ENCODE measurements at regions not wholly inside any gene's neighbourhood (a gene's known extent, or its start where the extent isn't known, plus 50 kb on each side); places are given as distances from the start of the nearest gene placed in this dataset.
"Not testable (repeated sequence)": the region's sequence is repeated elsewhere in the genome, so short reads cannot be mapped to it uniquely, and the experiment has no call there.

GRCh38 chrX:10676235-10676957 lies 56.0 kb upstream of the MID1 start:
- DNase-seq (ENCODE audit: low spot score): no peak

- DNase-seq (ENCODE audit: low spot score): no peak
Observed at GRCh38 chrX:10677490-10677889, 57.1 kb upstream of the MID1 start.

DNA sequence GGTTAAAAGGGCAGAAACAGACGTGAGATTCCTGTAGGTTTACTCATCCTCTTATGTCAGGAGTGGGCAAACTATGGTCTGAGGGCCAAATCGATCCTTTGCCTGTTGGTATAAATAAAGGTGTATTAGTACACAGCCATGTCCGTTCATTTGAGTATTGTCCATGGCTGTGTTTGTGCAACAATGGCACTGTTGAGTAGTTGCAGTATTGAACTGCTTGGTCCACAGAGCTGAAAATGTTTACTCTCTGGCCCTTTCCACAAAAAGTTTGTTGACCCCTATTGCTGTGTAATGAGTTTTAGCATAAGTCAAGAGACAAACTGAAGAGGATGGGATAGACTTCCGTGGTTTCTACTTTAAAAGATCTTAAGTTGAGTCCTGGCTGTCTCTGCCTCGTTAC lies 59.0 kb upstream of the MID1 start:
- no peak for DNase-seq (ENCODE audit: low spot score)

GRCh38 chrX:10681167-10681566 lies 60.8 kb upstream of the MID1 start:
- no peak for DNase-seq (ENCODE audit: low spot score)

DNA sequence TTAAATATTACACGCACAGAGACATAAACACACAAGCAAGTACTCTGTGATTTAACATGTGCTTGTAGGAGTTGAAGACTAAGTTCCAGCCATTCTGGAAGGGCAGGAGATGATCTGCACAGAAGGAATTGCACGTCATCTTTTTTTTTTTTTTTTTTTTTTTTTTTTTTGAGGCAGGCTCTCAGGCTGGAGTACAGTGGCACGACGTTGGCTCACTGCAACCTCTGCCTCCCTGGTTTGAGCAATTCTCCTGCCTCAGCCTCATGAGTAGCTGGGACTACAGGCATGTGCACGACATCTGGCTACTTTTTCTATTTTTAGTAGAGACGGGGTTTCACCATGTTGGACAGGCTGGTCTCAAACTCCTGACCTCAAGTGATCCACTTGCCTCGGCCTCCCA lies 63.2 kb upstream of the MID1 start:
- DNase-seq (ENCODE audit: low spot score): not testable (repeated sequence)

- DNase-seq (ENCODE audit: low spot score): no peak
Observed at GRCh38 chrX:10685923-10686595, 65.7 kb upstream of the MID1 start.

GRCh38 chrX:10691751-10692150 lies 71.4 kb upstream of the MID1 start:
- not testable (repeated sequence) for DNase-seq (ENCODE audit: low spot score)

DNA sequence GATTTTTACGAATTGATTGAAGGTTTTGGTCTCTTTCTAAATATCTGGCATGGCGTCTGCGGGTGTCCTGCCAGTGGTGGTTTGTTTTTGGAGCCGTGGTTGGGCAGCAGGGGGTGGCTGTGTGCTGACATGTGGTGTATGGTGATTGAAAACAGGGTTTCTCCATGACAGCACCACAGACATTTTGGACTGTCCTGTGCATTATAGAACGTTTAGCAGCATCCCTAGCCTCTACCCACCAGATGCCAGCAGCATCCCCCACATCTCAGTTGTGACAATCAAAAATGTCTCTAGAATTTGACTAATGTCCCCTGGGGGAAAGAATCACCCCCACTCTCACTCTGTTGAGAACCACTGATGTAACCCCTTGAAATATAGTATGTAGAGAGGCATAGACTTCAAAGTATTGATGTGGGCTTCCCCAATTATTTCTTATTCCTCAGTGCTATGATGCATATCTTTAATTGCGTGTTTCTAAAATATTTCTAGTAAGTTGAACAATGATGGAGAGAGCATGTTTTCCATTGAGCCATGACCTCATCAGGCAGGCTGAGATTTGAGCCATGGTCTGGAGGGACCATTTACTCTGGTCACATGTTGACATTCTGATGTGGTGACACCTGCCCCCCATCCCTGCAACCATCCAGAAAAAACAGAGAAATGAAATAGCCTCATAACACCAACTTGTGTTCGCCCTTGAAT lies 77.4 kb upstream of the MID1 start:
- no peak for DNase-seq (ENCODE audit: low spot score)

GRCh38 chrX:10698318-10698640 lies 77.9 kb upstream of the MID1 start:
- DNase-seq (ENCODE audit: low spot score): no peak

DNA sequence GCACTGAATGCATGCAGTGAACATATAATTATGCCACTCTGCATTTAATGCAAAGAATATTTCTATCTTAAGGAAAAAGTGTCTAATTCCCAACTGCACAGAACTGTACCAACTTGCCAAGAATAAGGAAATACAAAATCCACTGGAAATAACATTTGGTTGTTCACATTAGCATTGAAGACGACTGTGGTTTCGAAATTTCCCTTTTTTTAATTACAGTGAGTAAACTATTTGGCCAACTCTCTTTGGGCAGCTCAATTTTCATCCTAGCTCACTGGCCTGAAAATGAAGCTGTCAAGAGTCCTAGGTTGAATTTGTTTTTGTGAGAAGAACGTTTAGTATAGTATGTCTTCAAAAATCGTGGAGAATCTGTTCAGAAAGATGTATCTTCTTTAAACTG lies 81.6 kb upstream of the MID1 start:
- DNase-seq (ENCODE audit: low spot score): no peak

- not testable (repeated sequence) for DNase-seq (ENCODE audit: low spot score)
Observed at GRCh38 chrX:10706342-10706741, 86.0 kb upstream of the MID1 start.

DNA sequence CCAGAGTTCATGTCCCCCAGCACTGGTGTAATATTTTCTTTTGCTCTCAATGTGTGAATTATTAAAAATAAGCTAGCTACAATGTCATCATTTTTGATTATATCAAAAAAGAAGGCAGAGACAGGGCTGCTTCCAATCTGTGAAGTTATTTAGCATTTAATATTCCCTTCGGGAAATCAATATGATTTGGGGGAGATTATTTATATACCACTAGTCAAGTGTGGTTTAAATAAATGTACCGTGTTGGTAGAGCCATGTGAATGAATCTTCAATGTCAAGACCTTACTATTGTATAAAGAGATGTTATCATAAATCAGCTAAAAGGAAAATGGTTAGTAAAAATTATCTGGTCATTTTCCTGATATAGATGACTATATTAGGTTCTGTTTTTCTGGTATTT lies 87.4 kb upstream of the MID1 start:
- no peak for DNase-seq (ENCODE audit: low spot score)

- no peak for DNase-seq (ENCODE audit: low spot score)
Observed at GRCh38 chrX:10709276-10709675, 88.9 kb upstream of the MID1 start.

- no peak for DNase-seq (ENCODE audit: low spot score)
Observed at GRCh38 chrX:10714531-10714930, 94.1 kb upstream of the MID1 start.

- peak; percentile 48 for DNase-seq (ENCODE audit: low spot score)
Observed at GRCh38 chrX:10722851-10723250, 102.5 kb upstream of the MID1 start.

- peak; percentile 12 for DNase-seq (ENCODE audit: low spot score)
Observed at GRCh38 chrX:10725071-10725470, 104.7 kb upstream of the MID1 start.

DNA sequence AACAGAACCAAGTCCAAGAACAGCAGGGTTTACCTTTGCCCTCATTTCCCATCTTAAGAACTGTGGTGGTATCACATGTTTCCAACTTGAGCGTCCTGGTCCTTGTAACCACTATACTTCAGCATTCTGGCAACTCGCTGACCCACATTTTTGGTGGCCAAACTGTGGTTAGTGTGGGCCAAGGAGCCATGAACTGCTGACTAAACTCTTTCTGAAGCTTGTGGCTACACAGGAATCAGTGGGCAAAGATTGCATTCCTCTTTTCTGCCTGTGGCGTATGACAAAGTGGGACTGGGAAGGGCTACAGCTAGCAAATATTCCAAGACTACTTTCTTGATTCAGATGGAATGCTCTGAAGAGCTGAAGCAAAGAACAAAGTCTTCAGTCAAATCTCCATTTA lies 106.3 kb upstream of the MID1 start:
- no peak for DNase-seq (ENCODE audit: low spot score)

- DNase-seq (ENCODE audit: low spot score): no peak
Observed at GRCh38 chrX:10728806-10729389, 108.5 kb upstream of the MID1 start.

- DNase-seq (ENCODE audit: low spot score): no peak
Observed at GRCh38 chrX:10739426-10739825, 119.0 kb upstream of the MID1 start.

DNA sequence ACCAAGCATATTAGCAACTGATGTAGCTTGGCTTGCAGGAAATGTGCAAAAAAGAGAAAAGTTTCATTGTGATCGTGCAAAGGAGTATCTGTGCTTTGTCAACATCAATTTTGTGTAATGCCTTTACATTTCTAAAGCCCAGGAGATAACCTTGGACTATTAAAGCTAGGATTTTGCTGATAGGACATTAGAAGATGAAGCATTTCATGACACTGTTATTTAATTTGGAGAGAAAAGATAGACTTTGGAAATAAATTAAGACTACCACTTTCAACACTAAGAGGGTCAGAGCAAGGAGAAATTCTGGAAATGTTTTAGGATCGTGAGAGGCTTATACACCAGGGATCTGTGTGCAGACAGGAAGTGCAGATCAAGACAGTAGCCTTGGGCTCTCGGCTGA lies 120.6 kb upstream of the MID1 start:
- DNase-seq (ENCODE audit: low spot score): no peak

- DNase-seq (ENCODE audit: low spot score): no peak
Observed at GRCh38 chrX:10741550-10741949, 121.2 kb upstream of the MID1 start.

GRCh38 chrX:10743476-10743875 lies 123.1 kb upstream of the MID1 start:
- no peak for DNase-seq (ENCODE audit: low spot score)

- no peak for DNase-seq (ENCODE audit: low spot score)
Observed at GRCh38 chrX:10744007-10744406, 123.6 kb upstream of the MID1 start.

Data from HT-29 (cell line).